CD4-positive, CD25-positive, alpha-beta regulatory T cell (primary cell): ENCODE measurements at regions not wholly inside any gene's neighbourhood (a gene's known extent, or its start where the extent isn't known, plus 50 kb on each side); places are given as distances from the start of the nearest gene placed in this dataset.

Experiments
- ATAC-seq, 2 donors: fragments of 150-1000 bp; cut with Tn5 transposase; one replicate each; pipeline ENCODE4 v1.10.0; 2021; ENCODE audit warnings: low read depth in 2 of 2, moderate number of reproducible peaks in 2 of 2, moderate library complexity in 1 of 2
- DNase-seq, 3 donors: peaks; one replicate each; pipeline versions ENCODE4 v3.0.0 to v3.0.0-alpha.2; 2012 to 2022; ENCODE audit warnings: mixed read lengths in 1 of 3
- H3K27ac ChIP-seq: one replicate; pipeline ENCODE4 v1.7.0; 2013; ENCODE audit warnings: mild to moderate bottlenecking, low read length; ENCODE audit not compliant: insufficient read depth, poor library complexity, severe bottlenecking
- H3K27me3 ChIP-seq: one replicate; pipeline ENCODE4 v1.7.0; 2013; ENCODE audit warnings: low read length; ENCODE audit not compliant: control insufficient read depth, insufficient read depth
- H3K36me3 ChIP-seq: one replicate; pipeline ENCODE4 v1.7.0; 2013; ENCODE audit warnings: mild to moderate bottlenecking, low read length, moderate library complexity; ENCODE audit not compliant: control insufficient read depth, insufficient read depth
- H3K4me1 ChIP-seq: 2 replicates; pipeline ENCODE4 v1.7.0; 2013; ENCODE audit warnings: mild to moderate bottlenecking, low read length; ENCODE audit not compliant: insufficient read depth, control insufficient read depth, poor library complexity, severe bottlenecking
- H3K4me3 ChIP-seq: one replicate; pipeline ENCODE4 v1.7.0; 2013; ENCODE audit warnings: low read depth, mild to moderate bottlenecking, low read length, moderate library complexity
- H3K9me3 ChIP-seq, 2 experiments: 1 replicate in 1 of 2; 2 replicates in 1 of 2; pipeline ENCODE4 v1.7.0; 2013; ENCODE audit warnings: low read length in 2 of 2, mild to moderate bottlenecking in 1 of 2, moderate library complexity in 1 of 2; ENCODE audit not compliant: control insufficient read depth in 2 of 2
- H3K27ac Mint-ChIP-seq, 3 donors: one replicate each; pipeline ENCODE4 v1.8.0; 2020 to 2022; ENCODE audit warnings: mild to moderate bottlenecking in 3 of 3, mixed read lengths in 3 of 3, moderate library complexity in 2 of 3
- H3K27me3 Mint-ChIP-seq: one replicate; pipeline ENCODE4 v1.8.0; 2022; ENCODE audit warnings: mild to moderate bottlenecking, mixed read lengths
- H3K36me3 Mint-ChIP-seq: one replicate; pipeline ENCODE4 v1.8.0; 2020; ENCODE audit warnings: mixed read lengths
- H3K4me1 Mint-ChIP-seq, 4 donors: one replicate each; pipeline ENCODE4 v1.8.0; 2020 to 2022; ENCODE audit warnings: mixed read lengths in 4 of 4, mild to moderate bottlenecking in 1 of 4
- H3K4me3 Mint-ChIP-seq, 4 donors: one replicate each; pipeline ENCODE4 v1.8.0; 2020 to 2022; ENCODE audit warnings: mild to moderate bottlenecking in 4 of 4, mixed read lengths in 4 of 4, moderate library complexity in 3 of 4
- H3K9me3 Mint-ChIP-seq, 7 donors: one replicate each; pipeline ENCODE4 v1.8.0; 2020 to 2022; ENCODE audit warnings: mixed read lengths in 7 of 7, mild to moderate bottlenecking in 3 of 7, moderate library complexity in 2 of 7

- DNase-seq (no peak), ATAC-seq (no peak)
- no peaks in the 10 kb centered on the region for H3K36me3 ChIP-seq
- H3K4me3 Mint-ChIP-seq: no peak overlapping the region
- H3K9me3 ChIP-seq: no peaks in the 10 kb centered on the region
- H3K27me3 Mint-ChIP-seq: no peaks in the 10 kb centered on the region
- no peaks in the 10 kb centered on the region for H3K4me1 ChIP-seq
- H3K4me3 ChIP-seq: no peak overlapping the region
- H3K27me3 ChIP-seq: no peaks in the 10 kb centered on the region
- peaks cover 0 to 13% (median 4%) of the 10 kb centered on the region in 7 donors for H3K9me3 Mint-ChIP-seq
- no peak overlapping the region for H3K27ac Mint-ChIP-seq
- H3K36me3 Mint-ChIP-seq: no peaks in the 10 kb centered on the region
- no peaks in the 10 kb centered on the region for H3K4me1 Mint-ChIP-seq
- no peak overlapping the region for H3K27ac ChIP-seq
Observed at GRCh38 chr6:91443405-91443804, 856.5 kb upstream of the MAP3K7 start.

- H3K27me3 Mint-ChIP-seq: no peaks in the 10 kb centered on the region
- Histone ChIP-seq H3K4me1 (no peaks in the 10 kb centered on the region), H3K27ac (no peak overlapping the region), H3K9me3 (no peaks in the 10 kb centered on the region), H3K27me3 (no peaks in the 10 kb centered on the region), H3K4me3 (no peak overlapping the region), H3K36me3 (no peaks in the 10 kb centered on the region)
- DNase-seq (no peak), ATAC-seq (no peak)
- no peaks in the 10 kb centered on the region for H3K36me3 Mint-ChIP-seq
- H3K27ac Mint-ChIP-seq: no peak overlapping the region
- no peaks in the 10 kb centered on the region for H3K4me1 Mint-ChIP-seq
- H3K9me3 Mint-ChIP-seq: peaks cover 0 to 13% (median 4%) of the 10 kb centered on the region in 7 donors
- no peak overlapping the region for H3K4me3 Mint-ChIP-seq
Observed at GRCh38 chr6:91442342-91442741, 855.5 kb upstream of the MAP3K7 start.

- H3K27me3 ChIP-seq: no peaks in the 10 kb centered on the region
- H3K4me1 Mint-ChIP-seq: no peaks in the 10 kb centered on the region
- no peak overlapping the region for H3K4me3 ChIP-seq
- H3K27me3 Mint-ChIP-seq: no peaks in the 10 kb centered on the region
- ATAC-seq (no peak), DNase-seq (no peak)
- H3K9me3 Mint-ChIP-seq: peaks cover 0 to 13% (median 5%) of the 10 kb centered on the region in 7 donors
- H3K36me3 ChIP-seq: no peaks in the 10 kb centered on the region
- no peaks in the 10 kb centered on the region for H3K9me3 ChIP-seq
- H3K4me1 ChIP-seq: no peaks in the 10 kb centered on the region
- H3K27ac ChIP-seq: no peak overlapping the region
- no peak overlapping the region for H3K4me3 Mint-ChIP-seq
- no peaks in the 10 kb centered on the region for H3K36me3 Mint-ChIP-seq
- no peak overlapping the region for H3K27ac Mint-ChIP-seq
Observed at GRCh38 chr6:91438570-91438969, 851.7 kb upstream of the MAP3K7 start.

- no peaks in the 10 kb centered on the region for H3K27me3 Mint-ChIP-seq
- H3K4me1 Mint-ChIP-seq: no peaks in the 10 kb centered on the region
- H3K27ac Mint-ChIP-seq: no peak overlapping the region
- H3K4me1 ChIP-seq: no peaks in the 10 kb centered on the region
- H3K9me3 ChIP-seq: no peaks in the 10 kb centered on the region
- no peak overlapping the region for H3K27ac ChIP-seq
- DNase-seq: no peak
- H3K36me3 ChIP-seq: no peaks in the 10 kb centered on the region
- no peak overlapping the region for H3K4me3 Mint-ChIP-seq
- peaks cover 0 to 13% (median 4%) of the 10 kb centered on the region in 7 donors for H3K9me3 Mint-ChIP-seq
- no peak overlapping the region for H3K4me3 ChIP-seq
- no peak for ATAC-seq
- no peaks in the 10 kb centered on the region for H3K27me3 ChIP-seq
- H3K36me3 Mint-ChIP-seq: no peaks in the 10 kb centered on the region
Observed at GRCh38 chr6:91437315-91437729, 850.5 kb upstream of the MAP3K7 start.

GRCh38 chr6:91436448-91436847 is 849.6 kb upstream of the MAP3K7 start:
- Histone ChIP-seq H3K36me3 (no peaks in the 10 kb centered on the region), H3K4me1 (no peaks in the 10 kb centered on the region), H3K27me3 (no peaks in the 10 kb centered on the region), H3K9me3 (no peaks in the 10 kb centered on the region), H3K4me3 (no peak overlapping the region), H3K27ac (no peak overlapping the region)
- peaks cover 0 to 13% (median 3%) of the 10 kb centered on the region in 7 donors for H3K9me3 Mint-ChIP-seq
- H3K27ac Mint-ChIP-seq: no peak overlapping the region
- DNase-seq (no peak), ATAC-seq (no peak)
- H3K4me1 Mint-ChIP-seq: no peaks in the 10 kb centered on the region
- no peaks in the 10 kb centered on the region for H3K27me3 Mint-ChIP-seq
- no peaks in the 10 kb centered on the region for H3K36me3 Mint-ChIP-seq
- no peak overlapping the region for H3K4me3 Mint-ChIP-seq

- Mint-ChIP-seq H3K4me1 (no peaks in the 10 kb centered on the region), H3K27me3 (no peaks in the 10 kb centered on the region), H3K9me3 (peaks cover 0 to 14% (median 3%) of the 10 kb centered on the region in 7 donors), H3K4me3 (no peak overlapping the region), H3K27ac (no peak overlapping the region), H3K36me3 (no peaks in the 10 kb centered on the region)
- H3K27me3 ChIP-seq: no peaks in the 10 kb centered on the region
- ATAC-seq (no peak), DNase-seq (no peak)
- no peaks in the 10 kb centered on the region for H3K9me3 ChIP-seq
- no peaks in the 10 kb centered on the region for H3K36me3 ChIP-seq
- no peaks in the 10 kb centered on the region for H3K4me1 ChIP-seq
- H3K27ac ChIP-seq: no peak overlapping the region
- H3K4me3 ChIP-seq: no peak overlapping the region
Observed at GRCh38 chr6:91435630-91436029, 848.8 kb upstream of the MAP3K7 start.

GRCh38 chr6:91434576-91434975 is 847.7 kb upstream of the MAP3K7 start:
- no peaks in the 10 kb centered on the region for H3K27me3 ChIP-seq
- peaks cover 0 to 11% (median 3%) of the 10 kb centered on the region in 7 donors for H3K9me3 Mint-ChIP-seq
- ATAC-seq (no peak), DNase-seq (no peak)
- H3K4me1 Mint-ChIP-seq: no peaks in the 10 kb centered on the region
- H3K4me3 Mint-ChIP-seq: no peak overlapping the region
- no peak overlapping the region for H3K27ac ChIP-seq
- H3K36me3 Mint-ChIP-seq: no peaks in the 10 kb centered on the region
- no peaks in the 10 kb centered on the region for H3K9me3 ChIP-seq
- no peaks in the 10 kb centered on the region for H3K4me1 ChIP-seq
- H3K27ac Mint-ChIP-seq: no peak overlapping the region
- H3K27me3 Mint-ChIP-seq: no peaks in the 10 kb centered on the region
- no peak overlapping the region for H3K4me3 ChIP-seq
- H3K36me3 ChIP-seq: no peaks in the 10 kb centered on the region

GRCh38 chr6:91433660-91434534 is 847.0 kb upstream of the MAP3K7 start:
- Mint-ChIP-seq H3K4me3 (no peak overlapping the region), H3K36me3 (no peaks in the 10 kb centered on the region), H3K27ac (no peak overlapping the region), H3K9me3 (peaks cover 0 to 9% (median 3%) of the 10 kb centered on the region in 7 donors), H3K27me3 (no peaks in the 10 kb centered on the region), H3K4me1 (no peaks in the 10 kb centered on the region)
- H3K9me3 ChIP-seq: no peaks in the 10 kb centered on the region
- no peaks in the 10 kb centered on the region for H3K4me1 ChIP-seq
- H3K27ac ChIP-seq: no peak overlapping the region
- ATAC-seq: no peak
- no peak overlapping the region for H3K4me3 ChIP-seq
- DNase-seq: no peak
- H3K36me3 ChIP-seq: no peaks in the 10 kb centered on the region
- no peaks in the 10 kb centered on the region for H3K27me3 ChIP-seq
